ENCODE measurements at regions not wholly inside any gene's neighbourhood (a gene's known extent, or its start where the extent isn't known, plus 50 kb on each side); places are given as distances from the start of the nearest gene placed in this dataset.
"Not testable (repeated sequence)": the region's sequence is repeated elsewhere in the genome, so short reads cannot be mapped to it uniquely, and the experiment has no call there.

- H3K9me3 Mint-ChIP-seq, result no peaks in the 10 kb centered on the region
- H3K4me1 Mint-ChIP-seq, result 0 out of 2 replicates have a peak, but pooled peaks cover 6% of the 10 kb centered on the region
- DNase-seq (ENCODE audit: low spot score) (no peak), ATAC-seq (no peak)
- TF ChIP-seq NFYB (CRISPR knock-in tag; conservative IDR thresholded peaks at IDR 0.05; ENCODE audit: low read depth), result no peak
- no peak for TF ChIP-seq ZBTB21 (CRISPR knock-in tag; IDR thresholded peaks at IDR 0.05; ENCODE audit: borderline replicate concordance)
- no peak for TF ChIP-seq ZNF532 (CRISPR knock-in tag; IDR thresholded peaks at IDR 0.05; ENCODE audit: borderline replicate concordance)
- TF ChIP-seq MAX (CRISPR knock-in tag; IDR thresholded peaks at IDR 0.05), result no peak
- TF ChIP-seq HMGA2 (CRISPR knock-in tag; IDR thresholded peaks at IDR 0.05), result no peak
- no peak for TF ChIP-seq ZNF416 (CRISPR knock-in tag; IDR thresholded peaks at IDR 0.05)
- no peak for TF ChIP-seq CREB1 (CRISPR knock-in tag; IDR thresholded peaks at IDR 0.05)
- TF ChIP-seq ATF6 (CRISPR knock-in tag; IDR thresholded peaks at IDR 0.05), result no peak
- TF ChIP-seq MXD4 (CRISPR knock-in tag; IDR thresholded peaks at IDR 0.05; ENCODE audit: borderline replicate concordance), result no peak
- no peak for TF ChIP-seq JUN (CRISPR knock-in tag; IDR thresholded peaks at IDR 0.05)
- CTCF ChIA-PET, result no interaction called here
- no peak overlapping the region for H3K27ac Mint-ChIP-seq
- no peaks in the 10 kb centered on the region for H3K27me3 Mint-ChIP-seq (ENCODE audit: low read depth)
- H3K4me3 Mint-ChIP-seq, result no peak overlapping the region
- POLR2A ChIA-PET, result no interaction called here
- H3K36me3 Mint-ChIP-seq, result no peaks in the 10 kb centered on the region
Measured at GRCh38 chr6:102154874-102155273, 761.4 kb downstream of the GRIK2 start.

GRCh38 chr6:102169802-102170201 lies 776.3 kb downstream of the GRIK2 start:
- CTCF ChIA-PET; POLR2A ChIA-PET; DNase-seq (ENCODE audit: low spot score); ATAC-seq; H3K27me3 Mint-ChIP-seq (ENCODE audit: low read depth); H3K4me1 Mint-ChIP-seq: not testable (repeated sequence)
- peaks cover 36% of the 10 kb centered on the region for H3K36me3 Mint-ChIP-seq
- H3K9me3 Mint-ChIP-seq, result peaks cover 42% of the 10 kb centered on the region
- peak overlapping the region; percentile 63 for H3K27ac Mint-ChIP-seq
- peak overlapping the region; percentile 70 for H3K4me3 Mint-ChIP-seq

GRCh38 chr6:102187186-102187585 lies 793.7 kb downstream of the GRIK2 start:
- CTCF ChIA-PET, result no interaction called here
- no peaks in the 10 kb centered on the region for H3K4me1 Mint-ChIP-seq
- TF ChIP-seq SP1 (CRISPR knock-in tag; conservative IDR thresholded peaks at IDR 0.05) (no peak), ZNF425 (CRISPR knock-in tag; conservative IDR thresholded peaks at IDR 0.05) (no peak), SMAD4 (CRISPR knock-in tag; IDR thresholded peaks at IDR 0.05) (no peak), TEAD1 (CRISPR knock-in tag; IDR thresholded peaks at IDR 0.05) (no peak), ZNF396 (CRISPR knock-in tag; IDR thresholded peaks at IDR 0.05; ENCODE audit: borderline replicate concordance) (no peak), IRF1 (CRISPR knock-in tag; IDR thresholded peaks at IDR 0.05) (no peak), ZMAT4 (CRISPR knock-in tag; IDR thresholded peaks at IDR 0.05) (no peak), NR1H2 (CRISPR knock-in tag; IDR thresholded peaks at IDR 0.05) (no peak), HMGA2 (CRISPR knock-in tag; IDR thresholded peaks at IDR 0.05) (no peak), ZNF423 (CRISPR knock-in tag; IDR thresholded peaks at IDR 0.05) (no peak), GTF2I (CRISPR knock-in tag; conservative IDR thresholded peaks at IDR 0.05) (no peak), MYBL2 (CRISPR knock-in tag; IDR thresholded peaks at IDR 0.05) (no peak), ERG (CRISPR knock-in tag; IDR thresholded peaks at IDR 0.05) (no peak), FOXJ3 (CRISPR knock-in tag; IDR thresholded peaks at IDR 0.05; ENCODE audit: borderline replicate concordance) (no peak), NR3C1 (CRISPR knock-in tag; conservative IDR thresholded peaks at IDR 0.05; ENCODE audit: low read depth) (no peak)

More at GRCh38 chr6:102187186-102187585, 793.7 kb downstream of the GRIK2 start:
- DNase-seq (ENCODE audit: low spot score) (no peak), ATAC-seq (no peak)
- H3K27me3 Mint-ChIP-seq (ENCODE audit: low read depth), result no peaks in the 10 kb centered on the region
- H3K4me3 Mint-ChIP-seq, result no peak overlapping the region
- H3K9me3 Mint-ChIP-seq, result peaks cover 10% of the 10 kb centered on the region
- POLR2A ChIA-PET, result no interaction called here
- no peak overlapping the region for H3K27ac Mint-ChIP-seq
- no peaks in the 10 kb centered on the region for H3K36me3 Mint-ChIP-seq
